ENCODE measurements at regions not wholly inside any gene's neighbourhood (a gene's known extent, or its start where the extent isn't known, plus 50 kb on each side); places are given as distances from the start of the nearest gene placed in this dataset.

DNA sequence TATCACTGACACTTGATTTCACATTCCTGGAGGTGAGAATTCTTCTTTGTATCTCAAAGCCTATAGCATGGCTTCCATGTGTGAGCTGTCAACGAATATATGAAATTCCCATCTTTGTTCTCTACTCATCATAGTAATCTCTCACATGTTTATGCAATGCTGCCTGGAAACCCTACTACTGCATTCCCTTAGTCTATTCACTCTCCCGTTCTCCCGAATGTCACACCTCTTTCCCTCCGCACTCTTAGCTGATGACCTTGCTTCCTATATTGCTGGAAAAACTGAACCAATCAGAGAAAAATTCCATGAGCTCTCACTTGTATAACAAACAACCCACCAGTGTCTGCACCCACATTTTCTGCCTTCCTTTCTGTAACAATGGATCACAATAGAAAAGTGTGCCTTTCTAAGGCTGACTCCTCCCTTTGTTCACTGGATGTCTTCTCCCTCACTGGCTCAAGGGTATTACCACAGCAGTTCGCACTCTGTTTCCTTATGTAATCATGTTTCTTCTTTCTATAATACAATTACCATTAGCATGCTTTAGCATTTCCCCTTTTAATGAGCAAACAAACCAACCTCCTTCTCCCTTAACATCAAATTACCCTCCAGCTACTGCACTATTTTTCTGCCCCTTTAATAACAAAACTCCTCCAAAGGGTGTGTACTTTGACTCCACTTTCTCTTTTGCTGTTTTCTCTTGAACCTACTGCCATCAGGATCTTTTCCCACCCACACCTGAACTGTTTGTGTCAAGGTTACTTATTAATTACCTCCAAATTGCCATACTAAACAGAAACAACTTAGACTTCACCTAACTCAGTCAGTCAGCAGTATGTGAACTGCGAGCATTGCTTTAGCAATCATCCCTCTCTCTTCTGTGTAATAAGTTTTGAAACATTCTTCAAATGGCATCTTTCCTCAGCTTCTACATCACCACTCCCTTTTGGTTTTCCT is 63.9 kb upstream of the CCDC196 start:
- H2AK5ac ChIP-seq (ENCODE audit: low read depth, low read length): no peak overlapping the region
- no peak overlapping the region for H3K9ac ChIP-seq (ENCODE audit: low read depth, low read length)
- H3K14ac ChIP-seq (replicated peaks; ENCODE audit: low read depth, low read length): no peak overlapping the region
- intact Hi-C loops (cut with micrococcal nuclease): no loop called here
- no peak overlapping the region for H2BK20ac ChIP-seq (ENCODE audit: low read depth, low read length)
- no peaks in the 10 kb centered on the region for H3K79me1 ChIP-seq (ENCODE audit: low read depth in 1 of 2, low read length in 2 of 2)
- H3K4me1 ChIP-seq (ENCODE audit: control insufficient read depth, insufficient read depth, low read length): no peaks in the 10 kb centered on the region
- no peaks in the 10 kb centered on the region for H3K9me1 ChIP-seq (ENCODE audit: insufficient read depth, low read length)
- no peak overlapping the region for H2BK120ac ChIP-seq (ENCODE audit: low read depth, low read length)
- H2AFZ ChIP-seq (replicated peaks; ENCODE audit: low read length, poor library complexity): no peak overlapping the region
- H4K91ac ChIP-seq (ENCODE audit: insufficient read depth, low read depth, low read length): no peak overlapping the region
- H3K36me3 ChIP-seq (ENCODE audit: control insufficient read depth, insufficient read depth, low read length): no peaks in the 10 kb centered on the region
- in situ Hi-C loops (cut with MboI; ENCODE audit: low sequenced_read_pairs): no loop called here
- WGBS, 2 experiments (ENCODE audit: extremely low coverage in 2 of 2, insufficient read length in 1 of 2): 39% methylated on average over 4 of the region's 6 CpGs; no CpG with 5 or more reads in 1 of the 2 experiments
- no peak overlapping the region for H3K4ac ChIP-seq (ENCODE audit: low read depth, low read length)
- ChIA-PET CTCF (interaction anchor here (0.6 kb wide), 1 partner anchor 463 kb away, joined by 3 read pairs; no protein-coding TSS in a partner anchor), POLR2A (ENCODE audit: unreplicated experiment) (no interaction called here)
- no peak overlapping the region for H2BK15ac ChIP-seq (ENCODE audit: low read depth, low read length)
- BruUV-seq (replicated peaks): no TSS peak
- no peaks in the 10 kb centered on the region for H3K9me3 ChIP-seq (ENCODE audit: control insufficient read depth, insufficient read depth, low read length)
- H3K4me3 ChIP-seq (ENCODE audit: insufficient read depth, low read depth, low read length): no peak overlapping the region
- H3K27me3 ChIP-seq (ENCODE audit: control insufficient read depth, insufficient read depth, low read length): no peaks in the 10 kb centered on the region
- no peak overlapping the region for H4K5ac ChIP-seq (ENCODE audit: low read depth, low read length)
- H3K27ac ChIP-seq (ENCODE audit: insufficient read depth, low read length): no peak overlapping the region
- H3K56ac ChIP-seq (ENCODE audit: extremely low read depth, insufficient read depth, low read length): no peak overlapping the region
- H4K8ac ChIP-seq (ENCODE audit: low read depth in 2 of 2, low read length in 2 of 2): no peak overlapping the region
- H3K4me2 ChIP-seq (ENCODE audit: low read depth, low read length): no peak overlapping the region
- dilution Hi-C loops (cut with HindIII; ENCODE audit: low sequenced_read_pairs, unreplicated experiment): no loop called here
- H2BK5ac ChIP-seq (ENCODE audit: low read depth, low read length, poor library complexity, severe bottlenecking): no peak overlapping the region
- DNase-seq (no peak), ATAC-seq (ENCODE audit: low read depth) (no peak)
- no peak overlapping the region for H3K23ac ChIP-seq (ENCODE audit: low read depth, low read length)
- H4K20me1 ChIP-seq (ENCODE audit: insufficient read depth, low read length): no peaks in the 10 kb centered on the region
- H2AK9ac ChIP-seq (replicated peaks; ENCODE audit: low read depth, low read length, poor library complexity): no peak overlapping the region
- H3K18ac ChIP-seq (ENCODE audit: low read depth, low read length): no peak overlapping the region
- TF ChIP-seq MAZ (IDR thresholded peaks at IDR 0.05; ENCODE audit: borderline replicate concordance, low read depth, low read length) (no peak), RCOR1 (IDR thresholded peaks at IDR 0.05; ENCODE audit: insufficient replicate concordance, low read length) (no peak), NFE2L2 (IDR thresholded peaks at IDR 0.05; ENCODE audit: low read depth, low read length) (no peak), USF2 (IDR thresholded peaks at IDR 0.05; ENCODE audit: low read depth, low read length) (no peak), ELK1 (IDR thresholded peaks at IDR 0.05; ENCODE audit: borderline replicate concordance, low read depth, low read length) (no peak), CHD1 (IDR thresholded peaks at IDR 0.05; ENCODE audit: low read depth, low read length) (no peak), RFX5 (IDR thresholded peaks at IDR 0.05; ENCODE audit: low read depth, low read length) (no peak), CEBPB (IDR thresholded peaks at IDR 0.05; ENCODE audit: low read depth, low read length) (no peak), RAD21 (IDR thresholded peaks at IDR 0.05; ENCODE audit: low read length) (no peak), SMC3 (IDR thresholded peaks at IDR 0.05; ENCODE audit: low read depth, low read length) (no peak), MXI1 (IDR thresholded peaks at IDR 0.05; ENCODE audit: borderline replicate concordance, low read depth, low read length) (no peak), BHLHE40 (IDR thresholded peaks at IDR 0.05; ENCODE audit: low read depth, low read length) (no peak), FOS (IDR thresholded peaks at IDR 0.05; ENCODE audit: low read depth, low read length) (no peak), POLR2A (IDR thresholded peaks at IDR 0.05; ENCODE audit: low read depth, low read length) (no peak), CTCF (conservative IDR thresholded peaks at IDR 0.05; ENCODE audit: low read depth, low read length) (no peak)
